GM12875 (cell line): ENCODE measurements at regions not wholly inside any gene's neighbourhood (a gene's known extent, or its start where the extent isn't known, plus 50 kb on each side); places are given as distances from the start of the nearest gene placed in this dataset.

Experiments used
- H3K4me3 ChIP-seq: one replicate; pipeline ENCODE4 v1.5.1; 2011; ENCODE audit warnings: low read depth, low read length, control low read depth
- TF ChIP-seq, protein P1 (sequence below): IDR thresholded peaks from 2 replicates; pipeline ENCODE4 v1.5.1; 2011; ENCODE audit warnings: low read depth, mild to moderate bottlenecking, control low read depth, inconsistent platforms, low read length, moderate library complexity, borderline replicate concordance; ENCODE audit not compliant: insufficient read depth

- H3K4me3 ChIP-seq = no peak overlapping the region
- TF ChIP-seq, protein P1, sequence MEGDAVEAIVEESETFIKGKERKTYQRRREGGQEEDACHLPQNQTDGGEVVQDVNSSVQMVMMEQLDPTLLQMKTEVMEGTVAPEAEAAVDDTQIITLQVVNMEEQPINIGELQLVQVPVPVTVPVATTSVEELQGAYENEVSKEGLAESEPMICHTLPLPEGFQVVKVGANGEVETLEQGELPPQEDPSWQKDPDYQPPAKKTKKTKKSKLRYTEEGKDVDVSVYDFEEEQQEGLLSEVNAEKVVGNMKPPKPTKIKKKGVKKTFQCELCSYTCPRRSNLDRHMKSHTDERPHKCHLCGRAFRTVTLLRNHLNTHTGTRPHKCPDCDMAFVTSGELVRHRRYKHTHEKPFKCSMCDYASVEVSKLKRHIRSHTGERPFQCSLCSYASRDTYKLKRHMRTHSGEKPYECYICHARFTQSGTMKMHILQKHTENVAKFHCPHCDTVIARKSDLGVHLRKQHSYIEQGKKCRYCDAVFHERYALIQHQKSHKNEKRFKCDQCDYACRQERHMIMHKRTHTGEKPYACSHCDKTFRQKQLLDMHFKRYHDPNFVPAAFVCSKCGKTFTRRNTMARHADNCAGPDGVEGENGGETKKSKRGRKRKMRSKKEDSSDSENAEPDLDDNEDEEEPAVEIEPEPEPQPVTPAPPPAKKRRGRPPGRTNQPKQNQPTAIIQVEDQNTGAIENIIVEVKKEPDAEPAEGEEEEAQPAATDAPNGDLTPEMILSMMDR = no peak
Observed at GRCh38 chr3:176491084-176491483, 706.2 kb downstream of the TBL1XR1 start.

DNA sequence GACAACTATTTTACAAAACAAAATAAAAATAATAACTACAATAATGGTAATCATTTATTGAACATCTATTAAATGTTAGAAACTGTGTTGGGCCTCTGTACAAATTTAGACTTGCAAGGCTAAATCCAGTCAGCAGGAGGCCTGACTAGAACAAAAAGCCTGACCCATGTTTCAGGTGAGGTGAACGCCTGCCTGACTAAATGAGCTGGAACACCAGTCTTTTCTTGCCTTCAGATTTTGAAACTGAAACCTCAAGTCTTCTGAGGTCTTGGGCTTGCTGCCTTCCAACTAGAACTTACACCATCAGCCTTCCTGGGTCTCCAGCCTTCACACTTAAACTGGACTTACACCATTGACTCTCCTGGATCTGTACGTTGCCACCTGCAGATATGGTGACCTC is 706.9 kb downstream of the TBL1XR1 start:
- TF ChIP-seq, protein P1 = no peak
- H3K4me3 ChIP-seq = no peak overlapping the region

DNA sequence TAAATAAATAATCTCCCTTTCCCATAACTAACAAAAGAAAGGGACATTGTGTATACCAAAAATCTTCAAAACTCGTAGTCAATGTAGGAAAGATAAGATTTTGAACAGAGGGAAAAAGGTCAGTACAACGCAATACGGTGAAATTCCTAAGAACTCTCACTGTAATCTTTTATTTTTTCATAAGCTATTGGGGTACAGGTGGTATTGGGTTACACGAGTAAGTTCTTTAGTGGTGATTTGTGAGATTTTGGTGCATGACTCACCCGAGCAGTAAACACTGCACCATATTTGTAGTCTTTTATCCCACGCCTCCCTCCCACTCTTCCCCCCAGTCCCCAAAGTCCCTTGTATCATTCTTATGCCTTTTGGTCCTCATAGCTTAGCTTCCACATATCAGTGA is 718.0 kb downstream of the TBL1XR1 start:
- no peak overlapping the region for H3K4me3 ChIP-seq
- TF ChIP-seq, protein P1 = no peak

- TF ChIP-seq, protein P1 = no peak
- no peak overlapping the region for H3K4me3 ChIP-seq
Observed at GRCh38 chr3:176469694-176470205, 727.5 kb downstream of the TBL1XR1 start.

DNA sequence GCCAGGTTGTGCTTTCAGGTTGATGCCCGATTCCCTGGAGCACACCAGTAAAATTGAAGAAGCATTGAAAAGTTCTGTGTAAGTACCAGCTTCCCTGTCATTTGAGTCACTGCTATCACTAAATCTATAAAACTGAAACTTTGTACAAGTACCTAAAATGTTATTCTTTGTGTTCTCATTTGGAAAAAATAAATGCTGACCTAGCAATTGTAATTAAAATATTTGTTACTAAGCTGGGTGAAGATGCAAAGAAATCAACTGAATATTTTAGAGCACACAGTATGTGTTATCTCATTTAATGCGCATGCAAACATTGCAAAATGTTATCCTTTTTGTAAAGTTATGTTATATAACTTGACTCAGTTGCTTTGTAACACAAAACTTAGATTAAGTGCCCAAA is 733.7 kb downstream of the TBL1XR1 start:
- TF ChIP-seq, protein P1 = no peak
- H3K4me3 ChIP-seq = no peak overlapping the region

DNA sequence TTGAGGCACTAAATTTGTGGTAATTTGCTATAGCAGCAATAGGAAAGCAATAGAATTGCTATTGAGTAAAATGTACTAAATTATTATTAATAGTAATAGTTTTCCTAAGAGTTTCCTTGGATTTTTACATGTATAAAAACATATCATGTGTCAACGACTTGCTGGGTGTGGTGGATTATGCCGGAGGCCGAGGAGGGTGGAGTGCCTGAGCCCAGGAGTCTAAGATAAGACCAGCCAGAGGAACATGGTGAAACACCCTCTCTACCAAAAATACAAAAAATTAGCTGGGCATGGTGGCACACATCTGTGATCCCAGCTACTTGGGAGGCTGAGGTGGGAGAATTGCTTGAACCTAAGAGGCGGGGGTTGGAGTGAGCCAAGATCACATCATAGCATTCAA is 749.9 kb downstream of the TBL1XR1 start:
- TF ChIP-seq, protein P1 = no peak
- H3K4me3 ChIP-seq = no peak overlapping the region

GRCh38 chr3:176442326-176442725 is 755.0 kb downstream of the TBL1XR1 start:
- H3K4me3 ChIP-seq = no peak overlapping the region
- TF ChIP-seq, protein P1 = no peak
